Left cardiac atrium (tissue), 4 donors: ENCODE measurements at regions not wholly inside any gene's neighbourhood (a gene's known extent, or its start where the extent isn't known, plus 50 kb on each side); places are given as distances from the start of the nearest gene placed in this dataset.
"Not testable (repeated sequence)": the region's sequence is repeated elsewhere in the genome, so short reads cannot be mapped to it uniquely, and the experiment has no call there.

Source experiments
- ATAC-seq, 2 donors: fragments of 200-7000 bp; cut with Tn5 transposase; one replicate each; pipeline ENCODE4 v1.9.1; 2020; ENCODE audit warnings: mild to moderate bottlenecking in 2 of 2, moderate library complexity in 2 of 2
- DNase-seq: peaks from one replicate; pipeline ENCODE4 v3.0.0-alpha.2; 2020
- intact Hi-C, 2 donors: fragments of 100-400 bp; cut with DNase I; formaldehyde crosslinking; loops; one replicate each; pipeline versions ENCODE4 v1.14.1 to v1.15.1; 2022 to 2023
- donor health status: DM: no; HTN: yes; CAD: no.
- donor health status: DM: no; HTN: yes; CAD: no; lungs with severe emphysema.
- donor health status: DM: yes; HTN: yes; CAD: no.
- donor health status: Dilated cardiomyopathy.

DNA sequence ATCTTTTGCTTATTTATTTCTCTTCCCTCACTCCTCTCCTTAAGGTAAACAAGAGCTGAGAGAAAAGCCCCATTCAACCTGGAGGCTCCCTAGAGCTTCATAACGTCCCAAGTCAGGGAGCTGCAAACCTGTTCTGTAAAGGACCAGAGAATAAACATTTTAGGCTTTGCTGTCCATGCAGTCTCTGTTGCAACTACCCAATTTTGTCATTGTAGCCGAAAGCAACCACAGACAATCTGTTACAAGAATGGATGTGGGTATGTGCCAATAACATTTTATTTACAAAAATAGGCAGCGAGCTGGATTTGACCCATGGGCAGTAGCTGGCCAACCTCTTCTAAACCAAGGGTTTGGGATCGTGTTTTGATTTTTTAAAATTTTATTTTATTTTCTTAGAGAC is 71.3 kb upstream of the TBL1X start:
- no peak for DNase-seq
- intact Hi-C loops: no loop called here
- ATAC-seq: no peak

DNA sequence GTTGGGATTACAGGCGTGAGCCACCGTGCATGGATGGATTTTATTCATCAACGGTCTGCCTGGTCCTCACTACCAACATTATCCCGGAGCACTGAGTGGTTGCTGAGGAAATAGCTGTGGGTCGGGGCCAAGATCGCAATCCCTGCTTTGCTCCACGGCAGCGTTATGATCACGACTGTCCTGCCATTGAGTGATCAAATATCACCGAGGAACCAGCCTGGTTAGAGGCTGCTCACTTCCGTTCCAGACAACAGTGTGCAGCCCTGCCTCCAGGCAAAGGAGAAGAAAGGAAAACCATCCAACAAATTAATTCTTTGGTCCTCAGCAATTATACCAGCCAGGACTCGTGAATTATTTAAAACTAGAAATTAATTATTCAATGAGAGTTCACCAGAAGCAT is 70.6 kb upstream of the TBL1X start:
- no peak for ATAC-seq
- intact Hi-C loops: no loop called here
- no peak for DNase-seq

- ATAC-seq (no peak), DNase-seq (no peak)
- intact Hi-C loops: no loop called here
Measured at GRCh38 chrX:9396930-9397329, 67.9 kb upstream of the TBL1X start.

DNA sequence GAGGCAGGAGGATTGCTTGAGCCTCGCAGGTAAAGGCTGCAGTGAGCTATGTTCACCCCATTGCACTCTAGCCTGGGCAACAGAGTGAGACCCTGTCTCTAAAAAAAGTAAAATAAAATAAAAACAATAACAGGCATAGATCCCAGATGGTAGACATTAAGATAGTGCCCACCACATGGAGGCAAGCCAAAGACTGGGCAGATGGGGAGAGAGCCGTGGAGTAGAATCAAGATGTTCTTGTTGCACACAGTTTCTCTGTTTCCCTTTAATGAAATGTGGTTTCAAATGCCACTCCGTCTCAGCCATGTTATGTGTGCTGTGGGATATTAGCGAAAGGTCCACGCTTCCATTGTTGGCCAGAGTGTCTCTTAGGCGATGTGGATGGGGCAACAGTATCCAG is 63.8 kb upstream of the TBL1X start:
- no peak for ATAC-seq

DNA sequence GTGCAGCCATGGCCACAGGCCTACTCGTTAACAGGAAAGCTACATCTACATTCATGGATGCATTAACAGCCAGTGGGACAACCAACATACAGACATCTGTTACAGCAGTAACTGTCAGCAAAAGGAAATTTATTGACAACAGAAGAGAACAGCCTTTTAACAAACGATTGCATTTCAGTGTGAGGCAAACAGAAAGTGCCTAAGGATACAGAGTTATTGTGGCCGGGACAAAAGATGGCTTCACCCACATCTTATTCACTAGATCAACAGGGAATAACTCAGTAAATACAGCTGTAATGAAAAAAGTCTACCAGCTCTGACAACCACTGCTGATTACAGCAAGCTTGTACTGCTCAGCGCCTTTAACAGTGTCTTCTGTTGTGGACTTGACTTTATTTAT is 61.5 kb upstream of the TBL1X start:
- intact Hi-C loops: no loop called here
- DNase-seq (no peak), ATAC-seq (no peak)

More for the DNA sequence above, 63.8 kb upstream of the TBL1X start:
- DNase-seq: no peak
- intact Hi-C loops: no loop called here

DNA sequence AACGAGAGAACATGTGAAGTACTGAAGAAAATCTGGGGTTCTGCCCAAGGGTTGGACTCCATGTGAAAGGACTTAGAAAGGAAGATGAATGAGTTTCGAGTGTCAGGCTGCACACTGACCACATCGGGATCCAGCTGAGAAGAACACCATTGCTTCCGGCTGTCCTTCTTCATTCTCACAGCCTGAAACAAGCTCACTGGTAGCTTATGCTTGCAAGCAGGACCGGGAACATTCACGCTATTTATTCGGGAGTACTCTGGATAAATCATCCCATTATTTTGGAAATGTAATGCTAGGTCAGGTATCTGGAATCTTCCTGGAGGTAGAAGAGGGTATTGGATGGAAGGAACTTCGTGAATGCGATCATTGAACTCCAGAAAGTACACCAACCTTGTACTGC is 59.2 kb upstream of the TBL1X start:
- DNase-seq, intact Hi-C loops, ATAC-seq: not testable (repeated sequence)

DNA sequence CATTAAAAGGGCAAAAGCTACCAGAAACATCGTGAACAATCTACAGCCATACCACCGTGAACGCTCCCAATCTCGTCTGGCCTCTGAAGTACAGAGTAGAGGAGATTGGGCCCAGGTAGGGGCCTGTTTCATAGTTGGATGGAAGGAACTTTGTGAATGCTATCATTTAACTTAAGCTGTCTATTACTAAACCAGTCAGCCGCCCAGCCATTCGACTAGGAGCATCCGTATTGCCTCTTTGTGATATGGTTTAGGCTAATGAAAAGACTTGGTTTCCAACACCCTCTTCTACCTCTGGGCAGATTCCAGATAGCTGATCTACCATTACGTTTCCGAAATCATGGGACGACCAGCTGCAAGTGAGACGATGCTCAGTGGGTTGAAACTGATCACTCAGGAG is 54.0 kb upstream of the TBL1X start:
- ATAC-seq, intact Hi-C loops: not testable (repeated sequence)
- DNase-seq: peak; percentile 33

GRCh38 chrX:9411682-9412081 is 53.2 kb upstream of the TBL1X start:
- intact Hi-C loops, DNase-seq, ATAC-seq: not testable (repeated sequence)

GRCh38 chrX:9414416-9414815 is 50.4 kb upstream of the TBL1X start:
- ATAC-seq: no peak
- DNase-seq: no peak
- intact Hi-C loops: no loop called here
